OCI-M1 (cell line): ENCODE measurements at regions not wholly inside any gene's neighbourhood (a gene's known extent, or its start where the extent isn't known, plus 50 kb on each side); places are given as distances from the start of the nearest gene placed in this dataset.

ENCODE experiments used
- DNase-seq: peaks from one replicate; lab custom pipeline; 2025; lab: John Stamatoyannopoulos, UW

GRCh38 chr12:102728506-102729242, 188.4 kb downstream of the PAH start:
- DNase-seq, result no peak

GRCh38 chr12:102726686-102727085, 190.4 kb downstream of the PAH start:
- DNase-seq, result no peak

DNA sequence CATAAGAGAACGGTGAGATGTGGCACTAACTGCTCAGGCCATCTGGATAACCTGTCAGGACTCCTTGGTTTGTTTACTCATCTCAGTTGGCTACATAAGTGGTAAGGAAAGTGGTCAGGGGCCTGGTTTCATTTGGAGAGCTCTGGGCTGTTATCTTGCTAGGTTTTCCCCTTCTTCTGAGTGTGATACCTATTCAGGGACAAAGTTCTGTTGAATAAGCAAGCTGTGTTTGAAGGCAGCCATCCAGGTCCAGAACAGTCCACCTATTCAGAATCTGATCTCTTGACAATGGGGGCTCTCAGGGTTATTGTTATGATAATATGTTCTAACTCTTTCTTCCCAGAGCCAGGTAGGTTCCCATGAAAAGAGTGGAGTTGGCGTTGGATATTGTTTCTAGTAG, 194.9 kb downstream of the PAH start:
- DNase-seq, result no peak

DNA sequence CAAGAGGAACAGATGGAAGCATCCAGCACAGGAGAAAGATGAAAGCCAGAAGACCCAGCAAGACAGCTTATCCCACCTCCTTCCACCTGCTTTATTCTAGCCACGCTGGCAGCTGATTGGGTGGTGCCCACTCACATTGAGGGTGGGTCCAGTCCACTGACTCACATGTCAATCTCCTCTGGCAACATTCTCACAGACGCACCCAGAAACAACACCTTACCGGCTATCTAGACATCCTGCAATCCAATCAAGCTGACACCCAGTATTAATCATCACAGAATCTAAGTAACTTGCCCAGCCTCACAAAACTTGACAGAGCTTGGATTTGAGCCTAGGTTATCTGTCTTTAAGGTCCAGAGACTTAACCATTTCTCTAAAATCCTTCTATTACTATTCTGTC, 208.9 kb downstream of the PAH start:
- DNase-seq, result no peak

DNA sequence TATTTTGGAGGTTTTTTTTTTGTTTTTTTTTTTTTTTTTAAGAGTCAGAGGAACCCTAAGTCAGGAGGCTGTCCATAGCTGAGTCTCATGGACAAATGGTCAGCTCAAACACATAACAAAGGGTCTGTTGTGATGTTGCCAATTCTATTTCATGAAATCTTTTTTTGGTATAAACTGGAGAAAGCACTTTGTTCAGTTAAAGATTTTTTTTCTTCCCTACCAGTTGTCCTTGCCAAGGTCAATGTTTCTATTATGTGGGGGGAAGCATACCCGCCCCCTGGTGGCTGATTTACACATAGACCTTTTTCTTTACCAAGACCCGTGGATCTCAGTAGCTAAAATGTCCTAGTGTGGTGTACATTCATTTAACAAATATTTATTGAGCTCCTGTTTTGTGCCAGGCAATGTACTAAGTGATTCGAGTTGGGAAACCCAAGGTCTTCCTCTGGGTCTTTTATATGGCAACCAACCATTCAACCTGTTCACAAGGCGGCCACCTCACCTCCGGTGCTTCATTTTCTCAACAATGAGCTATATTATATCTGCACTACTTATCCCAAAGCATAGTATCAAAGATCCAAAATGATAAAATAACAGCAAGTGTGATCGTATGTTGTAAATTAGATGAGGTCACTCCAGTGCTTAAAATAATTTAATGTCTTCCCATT, 214.5 kb downstream of the PAH start:
- DNase-seq, result peak; percentile 82

DNA sequence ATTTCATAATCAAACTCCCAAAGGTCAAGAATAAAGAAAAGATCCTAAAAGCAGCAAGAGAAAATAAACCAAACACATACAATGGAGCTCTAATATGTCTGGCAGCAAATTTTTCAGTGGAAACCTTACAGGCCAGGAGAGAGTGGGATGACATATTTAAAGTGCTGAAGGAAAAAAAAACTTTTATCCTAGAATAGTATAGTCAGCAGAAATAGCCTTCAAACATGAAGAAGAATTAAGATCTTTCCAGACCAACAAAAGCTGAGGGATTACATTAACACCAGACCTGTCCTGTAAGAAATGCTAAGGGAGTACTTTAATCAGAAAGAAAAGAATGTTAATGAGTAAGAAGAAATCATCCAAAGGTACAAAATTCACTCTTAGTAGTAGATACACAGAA, 215.7 kb upstream of the IGF1 start:
- DNase-seq, result no peak

- peak; percentile 73 for DNase-seq
Observed at GRCh38 chr12:102694903-102695302, 214.5 kb upstream of the IGF1 start.

DNA sequence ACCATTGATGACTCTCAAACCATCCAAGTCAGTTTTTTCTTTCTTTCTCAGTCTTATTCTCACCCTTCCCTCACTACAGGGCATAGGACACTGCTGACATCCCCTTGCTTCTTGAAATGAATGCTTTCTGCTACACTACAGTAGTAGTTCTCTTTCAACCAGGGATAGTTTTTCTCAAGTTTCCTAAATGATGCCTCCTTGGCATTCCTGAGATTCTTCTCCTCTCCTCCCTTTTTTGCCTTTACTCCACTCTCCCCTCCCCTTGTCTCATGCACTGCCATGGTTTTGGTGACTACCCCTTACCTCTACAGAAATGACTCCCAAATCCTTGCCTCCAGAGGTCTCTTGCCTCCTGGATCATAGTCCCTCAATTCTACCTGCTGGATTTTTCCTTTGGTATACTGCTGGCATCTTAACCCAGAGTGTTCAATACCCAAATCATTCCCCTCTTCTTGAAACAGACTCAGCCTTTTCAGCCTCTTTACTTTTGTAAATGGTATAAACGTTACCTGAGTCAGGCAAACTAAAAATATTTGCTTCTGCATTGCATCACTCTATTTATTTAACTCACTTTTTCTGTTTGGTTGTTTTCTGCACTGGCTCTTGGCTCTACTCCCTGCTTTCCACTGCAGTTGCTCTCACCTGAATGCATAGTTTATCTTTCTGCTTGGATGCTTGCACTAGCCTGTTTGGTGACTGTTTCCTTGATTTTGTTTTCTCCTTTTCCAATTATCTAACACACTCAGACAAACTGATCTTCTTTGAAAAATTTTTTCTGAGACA, 211.6 kb upstream of the IGF1 start:
- no peak for DNase-seq

DNA sequence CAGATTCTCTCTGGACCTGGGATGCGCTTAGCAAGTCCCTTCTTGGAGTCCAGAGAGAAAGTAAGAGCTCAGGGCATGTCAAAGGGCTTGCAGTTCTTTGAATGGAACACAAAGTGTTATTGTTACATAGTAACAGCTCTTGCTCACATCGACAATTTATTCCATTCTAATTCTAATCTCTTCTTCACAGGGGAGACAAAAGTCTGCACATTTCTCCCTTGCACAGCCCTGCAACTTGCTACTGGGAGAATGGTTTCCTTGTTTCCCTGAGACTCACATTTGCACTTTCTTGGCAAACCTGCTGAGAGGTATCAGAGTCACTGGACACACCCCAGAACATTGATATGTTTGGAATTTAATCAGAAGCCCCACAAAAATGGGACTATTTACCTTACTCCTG, 209.9 kb upstream of the IGF1 start:
- DNase-seq, result no peak

- no peak for DNase-seq
Observed at GRCh38 chr12:102689701-102690100, 209.3 kb upstream of the IGF1 start.

DNA sequence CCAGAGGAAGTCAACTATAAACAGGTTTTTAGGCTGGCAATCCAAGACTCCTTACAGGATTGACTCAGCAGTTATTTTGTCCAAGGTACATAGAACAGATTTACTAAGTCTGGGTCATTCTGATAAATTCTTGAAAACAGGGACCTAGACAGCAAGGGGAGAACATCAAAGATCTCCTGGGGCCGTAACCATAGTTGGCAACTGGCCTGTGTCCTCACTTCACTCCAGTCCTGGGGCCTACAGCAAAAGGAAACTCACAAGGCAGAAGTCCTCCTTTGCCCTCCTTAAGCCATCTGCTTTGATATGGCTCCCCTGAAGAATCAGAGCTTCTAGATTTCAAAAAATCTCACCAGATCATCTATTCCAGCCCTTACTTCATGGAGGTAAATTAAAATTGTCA, 207.2 kb upstream of the IGF1 start:
- DNase-seq, result no peak

DNA sequence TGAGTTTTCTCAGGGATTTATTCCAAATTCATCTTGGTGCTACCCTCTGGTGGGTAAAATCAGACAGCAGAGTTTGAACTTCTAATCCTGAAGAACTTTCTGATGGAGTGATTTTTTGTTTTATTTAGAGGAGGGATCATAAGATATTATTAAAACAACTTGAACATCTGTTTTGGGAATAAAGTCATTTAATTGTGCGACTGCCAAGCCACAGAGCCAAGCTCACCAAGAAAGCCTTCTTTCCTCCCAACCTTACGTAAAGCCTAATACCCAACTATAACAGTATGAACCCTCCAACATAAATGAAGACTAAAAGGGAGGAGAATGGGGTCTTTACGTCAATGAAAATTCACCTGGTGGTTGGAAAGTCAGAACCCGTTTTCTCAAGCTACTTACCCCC, 205.5 kb upstream of the IGF1 start:
- DNase-seq, result no peak

DNA sequence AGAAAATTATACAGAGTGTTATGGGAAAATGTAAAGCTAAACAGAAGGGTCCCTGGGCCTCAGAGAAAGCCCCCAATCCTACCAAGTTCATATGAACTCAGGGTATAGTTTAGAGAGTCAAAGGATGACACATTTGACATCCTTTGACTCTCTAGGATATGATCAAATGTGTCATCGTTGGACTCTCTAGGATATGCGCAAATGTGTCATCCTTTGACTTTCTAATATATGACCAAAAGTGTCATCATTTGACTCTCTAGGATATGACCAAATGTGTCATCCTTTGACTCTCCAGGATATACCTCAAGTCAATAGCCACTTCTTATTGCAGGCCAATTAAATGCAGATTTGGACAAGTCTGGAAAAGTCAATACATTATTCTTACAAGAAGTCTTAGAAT, 204.8 kb upstream of the IGF1 start:
- DNase-seq, result no peak

DNA sequence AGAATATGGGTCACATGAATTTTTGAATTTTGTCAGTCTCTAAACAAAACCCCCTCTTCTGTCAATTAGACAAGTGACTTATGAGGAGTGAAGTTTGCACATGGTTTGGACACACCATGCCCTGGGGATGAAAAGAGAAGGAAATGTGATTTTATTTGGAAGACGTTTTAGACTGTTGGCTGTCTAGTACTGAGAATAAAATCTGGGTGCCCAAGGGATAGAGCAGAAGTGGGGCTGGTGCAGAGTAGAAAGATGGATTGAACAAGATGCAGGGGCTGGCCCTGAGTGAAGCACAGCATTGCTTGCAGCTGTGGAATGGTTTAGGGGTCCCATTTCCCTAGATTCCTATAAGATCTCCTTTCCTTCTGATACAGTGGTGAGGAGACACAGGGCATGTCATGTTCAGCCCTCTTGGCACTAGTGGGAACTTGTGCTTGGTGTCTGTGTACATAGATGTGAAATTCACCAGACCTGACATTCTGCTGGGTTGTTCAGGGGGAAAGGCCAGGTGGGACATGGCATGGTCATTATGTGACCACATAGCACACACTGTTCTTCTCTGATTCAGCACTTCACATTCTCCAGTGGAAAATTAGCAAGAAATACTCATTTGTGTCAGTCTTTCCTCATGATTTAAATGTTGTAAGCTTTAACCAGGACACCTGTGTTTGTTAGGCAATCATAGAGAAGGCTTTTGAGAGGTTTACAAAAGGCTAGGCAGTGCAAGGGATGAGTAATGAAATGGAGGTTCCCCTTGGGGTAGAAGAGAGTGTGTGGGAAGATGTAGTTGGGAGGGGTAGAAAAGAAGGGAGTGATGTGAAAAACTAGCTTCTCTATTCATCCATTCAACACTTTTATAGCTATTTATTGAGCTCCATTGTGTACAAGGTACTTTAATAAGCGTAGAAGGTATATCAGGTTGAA, 202.3 kb upstream of the IGF1 start:
- DNase-seq, result no peak

- no peak for DNase-seq
Observed at GRCh38 chr12:102681747-102682146, 201.4 kb upstream of the IGF1 start.

- no peak for DNase-seq
Observed at GRCh38 chr12:102681309-102681708, 200.9 kb upstream of the IGF1 start.

DNA sequence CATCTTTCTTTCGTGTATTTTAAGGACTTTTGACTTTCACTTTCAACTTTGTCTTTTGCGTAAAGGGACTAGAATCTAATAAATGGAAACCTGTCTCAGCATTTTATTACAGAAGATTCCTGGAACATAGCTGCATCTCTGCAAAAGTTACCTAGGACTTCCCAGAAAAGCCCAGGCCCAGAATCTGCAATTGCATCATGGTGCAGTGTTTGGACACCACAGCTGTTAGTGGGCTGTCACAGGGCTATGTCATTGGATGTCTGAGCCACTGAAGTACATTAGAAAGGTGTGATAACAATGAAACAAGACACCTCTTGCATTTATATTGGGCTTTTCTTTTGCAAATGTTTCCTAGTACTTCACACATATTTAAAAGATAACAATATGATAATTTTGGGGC, 199.9 kb upstream of the IGF1 start:
- DNase-seq, result peak; percentile 48

GRCh38 chr12:102676812-102677211, 196.4 kb upstream of the IGF1 start:
- no peak for DNase-seq

GRCh38 chr12:102675672-102676071, 195.3 kb upstream of the IGF1 start:
- DNase-seq, result peak; percentile 53

DNA sequence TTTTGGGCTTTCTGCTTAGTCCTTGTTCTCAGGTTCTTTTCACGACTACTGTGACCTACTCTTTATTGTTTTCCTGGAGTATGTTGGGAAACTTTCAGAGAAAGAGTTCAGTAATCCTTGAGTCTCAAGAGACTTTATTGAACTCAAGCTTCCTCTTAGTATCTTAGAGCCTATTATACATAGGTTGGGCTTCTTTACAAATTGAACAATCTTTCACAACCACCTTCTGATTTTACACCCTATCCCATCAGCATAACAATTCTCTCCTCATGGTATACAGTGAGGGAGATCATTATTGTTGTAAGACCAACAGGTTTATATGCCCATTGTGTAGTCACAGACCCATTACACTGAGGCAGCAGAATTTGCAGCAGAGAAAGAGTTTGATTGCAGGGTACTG, 193.2 kb upstream of the IGF1 start:
- DNase-seq, result peak; percentile 40

DNA sequence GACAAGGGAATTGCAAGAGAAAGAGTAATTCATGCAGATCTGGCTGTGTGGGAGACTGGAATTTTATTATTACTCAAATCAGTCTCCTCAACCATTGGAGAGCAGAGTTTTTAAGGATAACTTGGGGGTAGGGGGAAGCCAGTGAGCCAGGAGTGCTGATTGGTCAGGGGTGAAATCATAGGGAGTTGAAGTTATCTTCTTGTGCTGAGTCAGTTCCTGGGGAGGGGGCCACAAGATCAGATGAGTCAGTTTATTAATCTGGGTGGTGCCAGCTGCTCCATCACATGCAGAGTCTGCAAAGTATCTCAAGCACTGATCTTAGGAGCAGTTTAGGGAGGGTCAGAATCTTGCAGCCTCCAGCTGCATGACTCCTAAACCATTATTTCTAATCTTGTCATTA, 191.8 kb upstream of the IGF1 start:
- DNase-seq, result peak; percentile 82

DNA sequence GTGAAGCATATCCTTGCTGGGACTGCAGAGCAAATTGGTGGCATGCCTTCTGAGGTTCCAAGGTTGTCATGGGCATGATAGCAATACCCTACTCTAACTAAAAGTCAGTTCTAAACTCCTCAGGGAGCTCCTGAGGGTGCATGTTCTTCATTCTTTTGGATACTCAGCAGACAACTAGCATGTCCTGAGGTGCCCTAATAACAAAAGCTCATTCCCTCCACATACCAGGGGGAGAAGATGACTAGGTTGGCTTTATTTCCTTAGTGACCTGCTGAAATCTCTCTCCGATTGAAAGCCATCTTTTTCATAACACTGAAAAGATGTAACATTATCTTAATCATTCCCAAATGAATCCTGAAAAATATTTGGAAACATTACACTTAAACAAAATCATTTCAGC, 188.7 kb upstream of the IGF1 start:
- DNase-seq, result peak; percentile 52
